Kidney (tissue), 13 donors: ENCODE measurements at regions not wholly inside any gene's neighbourhood (a gene's known extent, or its start where the extent isn't known, plus 50 kb on each side); places are given as distances from the start of the nearest gene placed in this dataset.
A peak's percentile ranks its signal among the peaks of the same experiment; 100 is the strongest.

Experiments used
- DNase-seq, 5 donors: peaks; one replicate each; pipeline ENCODE4 v3.0.0-alpha.2; 2013 to 2020
- FAIRE-seq: peaks from 2 replicates; lab custom pipeline; 2012; peaks lifted over from hg19 to GRCh38; lab: Jason Lieb, UNC
- H3K27ac ChIP-seq, 2 donors: one replicate each; pipeline ENCODE4 v1.7.0; 2013; ENCODE audit warnings: low read depth in 2 of 2, low read length in 2 of 2, inconsistent platforms in 1 of 2
- H3K27me3 ChIP-seq: one replicate; pipeline ENCODE4 v1.7.1; 2013; ENCODE audit warnings: low read length, inconsistent platforms; ENCODE audit not compliant: control insufficient read depth, insufficient read depth
- H3K36me3 ChIP-seq, 3 donors: one replicate each; pipeline versions ENCODE4 v1.7.0 to v1.7.1; 2013; ENCODE audit warnings: low read length in 3 of 3, control low read depth in 1 of 3, inconsistent platforms in 1 of 3; ENCODE audit not compliant: insufficient read depth in 3 of 3, control insufficient read depth in 2 of 3
- H3K4me1 ChIP-seq, 3 donors: one replicate each; pipeline versions ENCODE4 v1.7.0 to v1.7.1; 2013; ENCODE audit warnings: low read length in 3 of 3, inconsistent platforms in 1 of 3, low read depth in 1 of 3; ENCODE audit not compliant: control insufficient read depth in 2 of 3, insufficient read depth in 2 of 3
- H3K4me3 ChIP-seq, 3 donors: one replicate each; pipeline versions ENCODE4 v1.7.0 to v1.8.1; 2013; ENCODE audit warnings: low read length in 3 of 3, control low read depth in 1 of 3, inconsistent platforms in 1 of 3
- H3K9ac ChIP-seq, 3 donors: one replicate each; pipeline versions ENCODE4 v1.7.0 to v1.7.1; 2013; ENCODE audit warnings: low read length in 3 of 3, control low read depth in 1 of 3, inconsistent platforms in 1 of 3
- H3K9me3 ChIP-seq, 3 donors: one replicate each; pipeline versions ENCODE4 v1.7.0 to v1.7.1; 2013; ENCODE audit warnings: low read length in 3 of 3, control low read depth in 1 of 3, inconsistent platforms in 1 of 3; ENCODE audit not compliant: control insufficient read depth in 2 of 3, insufficient read depth in 1 of 3
- intact Hi-C: fragments of 100-400 bp; cut with DNase I; formaldehyde crosslinking; loops from one replicate; pipeline ENCODE4 v1.11.1; 2022
- TF ChIP-seq, protein P1 (sequence below): IDR thresholded peaks from 3 replicates; pipeline ENCODE4 v1.5.1; 2012; ENCODE audit warnings: mild to moderate bottlenecking, moderate library complexity, borderline replicate concordance; ENCODE audit not compliant: insufficient read depth; ENCODE audit errors: extremely low read depth
- donor health status: control.
- donor health status: control.
- donor health status: control.
- donor health status: control.
- donor health status: control.
- donor health status: DM: yes; HTN: yes; CAD: no.
- donor health status: Normal renal cell carcinoma (clear cell type).

DNA sequence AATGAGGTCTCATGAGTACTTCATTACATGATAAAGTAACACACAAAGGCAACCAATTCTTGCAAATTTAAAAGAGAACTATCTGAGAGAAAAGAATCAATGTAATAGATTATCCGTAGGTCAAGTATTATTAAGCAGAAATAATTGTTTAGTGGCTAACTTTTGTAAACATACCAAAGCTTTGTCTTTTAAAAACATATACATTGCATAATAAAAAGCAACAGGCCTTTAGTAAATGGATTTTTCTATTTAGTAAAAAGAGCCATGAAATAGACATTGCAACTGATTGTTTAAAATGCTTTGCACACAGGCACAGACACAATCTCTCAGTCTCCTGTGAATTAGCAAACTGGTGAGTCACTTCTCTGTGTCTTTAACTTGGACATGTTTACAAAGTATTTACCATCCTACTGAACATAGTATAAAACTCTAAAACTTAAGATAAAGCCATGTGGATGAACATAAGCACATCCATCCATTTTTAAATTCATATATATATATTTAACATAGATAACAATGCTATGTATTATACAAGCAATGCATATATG lies 518.7 kb upstream of the MGAT4C start:
- DNase-seq (no peak), FAIRE-seq (no peak)
- Histone ChIP-seq H3K36me3 (no peaks in the 10 kb centered on the region), H3K4me3 (no peak overlapping the region), H3K9ac (no peak overlapping the region), H3K9me3 (no peaks in the 10 kb centered on the region), H3K27ac (no peak overlapping the region), H3K27me3 (no peaks in the 10 kb centered on the region), H3K4me1 (no peaks in the 10 kb centered on the region)
- TF ChIP-seq, protein P1, sequence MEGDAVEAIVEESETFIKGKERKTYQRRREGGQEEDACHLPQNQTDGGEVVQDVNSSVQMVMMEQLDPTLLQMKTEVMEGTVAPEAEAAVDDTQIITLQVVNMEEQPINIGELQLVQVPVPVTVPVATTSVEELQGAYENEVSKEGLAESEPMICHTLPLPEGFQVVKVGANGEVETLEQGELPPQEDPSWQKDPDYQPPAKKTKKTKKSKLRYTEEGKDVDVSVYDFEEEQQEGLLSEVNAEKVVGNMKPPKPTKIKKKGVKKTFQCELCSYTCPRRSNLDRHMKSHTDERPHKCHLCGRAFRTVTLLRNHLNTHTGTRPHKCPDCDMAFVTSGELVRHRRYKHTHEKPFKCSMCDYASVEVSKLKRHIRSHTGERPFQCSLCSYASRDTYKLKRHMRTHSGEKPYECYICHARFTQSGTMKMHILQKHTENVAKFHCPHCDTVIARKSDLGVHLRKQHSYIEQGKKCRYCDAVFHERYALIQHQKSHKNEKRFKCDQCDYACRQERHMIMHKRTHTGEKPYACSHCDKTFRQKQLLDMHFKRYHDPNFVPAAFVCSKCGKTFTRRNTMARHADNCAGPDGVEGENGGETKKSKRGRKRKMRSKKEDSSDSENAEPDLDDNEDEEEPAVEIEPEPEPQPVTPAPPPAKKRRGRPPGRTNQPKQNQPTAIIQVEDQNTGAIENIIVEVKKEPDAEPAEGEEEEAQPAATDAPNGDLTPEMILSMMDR: no peak
- intact Hi-C loops: no loop called here

DNA sequence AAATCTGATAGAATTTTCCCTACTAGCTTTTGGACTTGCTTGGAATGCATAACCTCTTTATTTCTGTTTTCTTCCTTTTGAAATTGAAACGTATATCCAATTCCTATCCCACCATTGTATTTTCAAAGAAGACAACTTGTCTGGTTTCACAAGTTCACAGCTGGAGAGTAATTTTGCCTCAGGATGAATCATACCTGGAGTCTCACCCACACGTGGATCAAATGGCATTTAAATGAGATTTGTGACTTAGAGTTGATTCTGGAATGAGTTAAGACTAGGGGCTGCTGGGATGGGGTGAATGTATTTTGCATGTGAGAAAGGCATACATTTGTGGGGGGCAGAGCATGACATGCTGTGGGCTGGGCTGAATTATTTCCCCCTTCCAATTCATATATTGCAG lies 516.5 kb upstream of the MGAT4C start:
- TF ChIP-seq, protein P1: no peak
- no peaks in the 10 kb centered on the region for H3K36me3 ChIP-seq
- FAIRE-seq: no peak
- DNase-seq: no peak
- no peaks in the 10 kb centered on the region for H3K4me1 ChIP-seq
- H3K27ac ChIP-seq: no peak overlapping the region
- no peaks in the 10 kb centered on the region for H3K9me3 ChIP-seq
- H3K9ac ChIP-seq: no peak overlapping the region
- H3K27me3 ChIP-seq: no peaks in the 10 kb centered on the region
- intact Hi-C loops: no loop called here
- no peak overlapping the region for H3K4me3 ChIP-seq

DNA sequence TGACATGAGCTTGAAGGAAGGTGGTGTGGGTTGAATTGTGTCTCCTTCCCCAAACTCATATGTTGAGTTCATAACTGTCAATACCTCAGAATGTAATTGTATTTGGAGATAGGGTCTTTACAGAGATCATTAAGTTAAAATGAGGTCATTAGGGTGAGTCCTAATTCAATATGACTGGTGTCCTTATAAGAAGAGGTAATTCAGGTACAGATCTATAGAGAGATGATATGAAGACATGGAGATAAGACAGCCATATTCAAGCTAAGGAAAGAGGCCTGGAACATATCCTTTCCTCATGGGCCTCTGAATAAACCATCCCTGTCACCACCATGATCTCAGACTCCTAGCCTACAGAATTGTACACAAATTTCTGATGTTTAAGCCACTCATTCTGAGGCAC lies 514.7 kb upstream of the MGAT4C start:
- no peaks in the 10 kb centered on the region for H3K4me1 ChIP-seq
- intact Hi-C loops: no loop called here
- no peak for FAIRE-seq
- no peak overlapping the region for H3K4me3 ChIP-seq
- no peaks in the 10 kb centered on the region for H3K36me3 ChIP-seq
- no peak overlapping the region for H3K9ac ChIP-seq
- no peak overlapping the region for H3K27ac ChIP-seq
- no peaks in the 10 kb centered on the region for H3K27me3 ChIP-seq
- no peaks in the 10 kb centered on the region for H3K9me3 ChIP-seq
- no peak for DNase-seq
- TF ChIP-seq, protein P1: no peak

DNA sequence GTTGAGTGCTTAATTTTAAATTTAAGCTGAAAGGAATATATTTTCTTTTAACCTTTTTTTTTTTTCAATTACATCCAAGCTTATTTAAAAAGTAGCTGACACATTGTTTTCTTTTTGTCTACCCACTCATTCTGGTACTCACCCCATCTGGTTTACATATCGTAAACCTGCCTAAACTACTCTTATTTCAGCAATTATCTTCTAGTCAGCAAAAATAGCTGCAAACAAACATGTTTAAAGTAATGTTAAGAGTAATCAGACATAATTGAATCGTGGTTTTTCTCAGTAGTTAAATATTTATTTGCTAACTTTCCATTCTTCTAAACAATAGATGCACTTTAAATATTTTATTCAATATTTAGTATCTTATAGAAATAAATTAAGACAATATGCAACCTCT lies 492.7 kb upstream of the MGAT4C start:
- FAIRE-seq (no peak), DNase-seq (peak in 2 of 5 donors; percentile 26 to 40)
- Histone ChIP-seq H3K27ac (no peak overlapping the region), H3K9ac (no peak overlapping the region), H3K9me3 (no peaks in the 10 kb centered on the region), H3K27me3 (no peaks in the 10 kb centered on the region), H3K36me3 (no peaks in the 10 kb centered on the region), H3K4me1 (no peaks in the 10 kb centered on the region), H3K4me3 (no peak overlapping the region)
- TF ChIP-seq, protein P1: no peak
- intact Hi-C loops: no loop called here
